ENCODE measurements at regions not wholly inside any gene's neighbourhood (a gene's known extent, or its start where the extent isn't known, plus 50 kb on each side); places are given as distances from the start of the nearest gene placed in this dataset.

DNA sequence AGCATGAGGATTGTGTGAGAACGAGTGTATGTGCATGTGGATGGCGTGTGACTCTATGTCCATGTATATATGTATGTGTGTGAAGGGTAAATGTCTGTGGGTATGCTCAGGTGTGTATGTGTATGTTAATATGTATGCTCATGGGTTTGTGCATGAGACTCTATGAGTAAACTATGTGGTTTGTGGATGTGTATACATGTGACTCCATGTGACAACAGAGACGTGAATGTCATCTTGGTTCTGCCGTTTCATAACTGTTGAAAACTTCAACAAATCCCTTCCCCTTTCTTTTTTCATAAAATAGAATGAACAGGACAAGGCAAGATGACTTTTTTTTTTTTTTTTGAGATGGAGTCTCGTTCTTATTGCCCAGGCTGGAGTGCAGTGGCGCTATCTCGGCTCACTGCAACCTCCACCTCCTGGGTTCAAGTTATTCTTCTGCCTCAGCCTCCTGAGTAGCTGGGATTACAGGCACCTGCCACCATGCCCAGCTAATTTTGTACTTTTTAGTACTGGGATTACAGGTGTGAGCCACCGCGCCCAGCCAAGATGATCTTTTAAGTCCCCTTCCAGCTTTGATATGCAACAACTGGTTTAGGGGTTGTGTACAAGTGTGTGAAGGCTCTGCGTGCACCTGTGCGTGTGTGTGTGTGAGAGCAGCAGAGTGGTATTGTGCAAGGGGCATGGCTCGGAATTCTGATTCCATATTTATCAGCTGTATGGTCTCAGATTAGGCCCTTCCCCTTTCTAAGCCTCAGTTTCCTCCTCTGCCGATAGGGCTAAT is 106.3 kb downstream of the EBNA1BP2 start:
- no peak for DNase-seq (ENCODE audit: low spot score)

DNA sequence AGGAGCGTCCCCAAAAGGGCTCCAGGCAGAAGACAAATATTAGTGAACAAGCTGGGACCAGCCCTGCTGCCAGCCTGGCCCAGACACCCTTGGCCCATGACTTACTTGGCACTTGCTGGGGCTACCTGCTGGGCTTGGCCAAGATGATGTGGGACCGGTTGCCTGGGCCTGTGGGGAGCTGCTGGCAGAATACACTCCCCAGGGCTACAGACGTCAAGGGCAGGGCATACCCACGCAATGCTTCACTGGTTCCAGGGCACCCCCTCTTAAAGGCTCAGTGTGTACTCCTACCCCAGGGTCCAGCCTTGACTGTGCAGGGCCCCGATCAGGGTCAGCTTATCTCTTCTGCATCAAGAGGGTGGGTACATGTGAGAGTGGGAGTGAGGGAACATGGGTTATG is 106.5 kb upstream of the SLC2A1 start:
- no peak for DNase-seq (ENCODE audit: low spot score)

DNA sequence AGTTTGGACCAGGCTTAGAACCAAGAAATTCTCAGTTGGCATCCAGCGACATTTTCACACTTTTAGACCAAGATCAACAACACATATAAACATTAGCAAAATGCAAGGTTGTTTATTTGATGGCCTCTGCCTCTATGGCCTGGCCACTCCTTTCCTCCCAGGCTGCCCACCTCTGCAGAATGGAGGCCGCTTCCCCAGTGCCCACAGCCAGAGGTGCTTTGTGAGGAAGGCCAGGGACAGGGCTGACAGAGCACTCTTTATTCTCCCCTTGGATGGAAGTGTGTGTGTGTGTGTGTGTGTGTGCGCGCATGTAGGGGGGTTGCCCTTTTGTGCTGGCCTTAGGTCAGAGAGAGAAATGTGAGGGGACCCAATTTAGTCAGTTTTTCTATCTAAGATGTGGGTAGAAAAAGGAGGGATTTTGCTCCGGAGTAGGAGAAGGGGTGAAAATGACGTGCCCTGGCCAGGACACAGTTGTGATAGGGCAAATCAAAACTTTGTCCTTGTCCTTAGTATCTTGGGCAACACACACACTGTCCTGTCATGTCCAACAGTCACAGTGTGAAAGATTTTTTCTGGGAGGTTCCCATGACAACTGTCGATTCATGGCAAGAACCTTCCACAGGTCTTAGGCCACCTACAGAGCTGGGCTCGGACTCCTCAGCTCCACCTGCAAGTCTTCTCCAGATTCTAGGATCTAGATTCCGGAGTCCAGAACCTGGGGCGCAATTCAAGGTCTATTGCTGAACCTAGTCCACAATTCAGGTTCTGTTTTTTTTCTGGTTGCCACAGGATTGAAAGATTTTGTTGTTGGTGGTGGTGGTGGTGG is 104.9 kb upstream of the SLC2A1 start:
- no peak for DNase-seq (ENCODE audit: low spot score)

DNA sequence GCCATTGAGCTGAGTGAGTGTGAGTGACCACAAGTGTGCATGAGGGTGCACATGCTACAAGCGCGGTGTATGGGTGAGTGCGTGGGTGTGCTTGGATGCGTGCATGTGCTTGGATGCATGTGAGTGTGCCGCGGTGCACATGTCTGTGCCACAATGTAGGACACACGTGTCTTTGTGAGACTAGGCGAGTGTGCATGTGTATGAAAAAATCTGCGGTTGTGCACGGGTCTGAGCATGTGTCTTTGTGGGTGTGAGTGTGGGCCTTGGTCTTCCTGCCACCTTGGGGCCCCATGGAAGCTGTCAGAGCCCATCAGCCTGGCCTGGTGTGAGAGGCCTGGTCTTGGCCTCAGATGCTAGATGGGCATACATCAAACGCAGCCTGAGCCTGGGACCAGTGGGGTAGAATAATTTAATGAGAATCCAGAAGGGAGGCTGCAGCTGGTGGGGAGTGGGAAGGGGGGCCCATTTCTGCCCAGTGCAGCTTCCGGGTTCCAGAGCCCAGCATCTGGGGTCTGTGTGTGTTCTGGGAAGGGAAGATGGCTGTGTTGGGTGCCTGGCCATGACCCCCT is 103.9 kb upstream of the SLC2A1 start:
- no peak for DNase-seq (ENCODE audit: low spot score)

DNA sequence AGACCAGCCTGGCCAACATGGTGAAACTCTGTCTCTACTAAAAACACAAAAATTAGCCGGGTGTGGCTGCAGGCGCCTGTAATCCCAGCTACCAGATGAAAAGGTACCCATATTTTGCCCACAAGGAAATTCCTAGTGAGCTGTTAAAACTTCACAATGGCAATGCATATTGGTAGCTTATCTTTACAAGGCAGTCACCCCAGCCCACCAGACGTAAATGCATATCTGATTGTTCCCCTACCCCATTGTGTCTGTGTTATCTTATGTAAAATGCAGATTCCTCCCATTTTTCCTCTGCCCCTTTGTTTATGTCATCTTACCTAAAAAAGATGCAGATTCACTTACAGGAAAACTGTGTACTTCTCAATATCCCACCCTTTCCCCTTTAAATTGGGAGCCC is 103.1 kb upstream of the SLC2A1 start:
- DNase-seq (ENCODE audit: low spot score): no peak

DNA sequence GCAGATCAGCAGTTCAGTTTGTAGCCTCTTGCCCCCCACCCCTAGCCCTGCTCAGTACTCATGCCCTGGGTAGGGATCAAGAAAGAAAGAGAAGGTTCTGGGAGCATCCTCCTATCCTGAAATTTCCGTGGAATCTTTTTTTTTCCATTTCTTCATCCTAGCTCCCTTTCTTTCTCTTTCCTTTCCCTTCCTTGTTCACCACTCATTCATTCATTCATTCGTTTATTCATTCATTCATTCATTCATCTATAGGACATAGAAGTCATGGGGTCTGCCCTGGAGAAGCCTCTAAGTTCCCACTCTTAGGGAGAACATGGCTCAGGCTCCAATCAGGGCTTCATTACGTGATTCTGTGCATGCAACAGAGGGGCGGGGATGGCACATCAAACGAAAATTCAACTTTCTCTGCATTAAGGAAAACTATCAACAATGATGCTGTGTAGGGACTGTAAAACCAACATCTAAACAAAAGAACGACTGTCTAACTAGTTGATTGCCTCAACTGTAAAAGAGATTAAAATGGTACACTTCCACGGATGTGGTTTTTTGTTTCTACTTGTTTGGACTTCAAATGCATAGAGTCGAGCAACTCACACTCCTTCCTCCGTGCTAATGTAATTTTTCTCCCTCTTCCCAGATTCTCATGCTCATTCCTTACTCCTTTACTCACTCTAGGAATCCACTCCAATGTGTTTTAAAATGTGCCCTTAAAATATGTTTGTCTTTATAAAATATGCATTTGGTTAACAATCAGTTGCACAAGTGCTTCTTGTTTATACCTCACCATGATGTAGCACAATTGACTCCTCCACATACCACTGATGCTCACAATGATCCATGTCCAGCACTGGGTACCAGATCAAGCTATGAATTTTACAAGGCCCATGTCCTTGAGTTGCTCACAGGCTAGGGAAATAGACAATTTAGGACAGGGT is 101.2 kb upstream of the SLC2A1 start:
- DNase-seq (ENCODE audit: low spot score): no peak

DNA sequence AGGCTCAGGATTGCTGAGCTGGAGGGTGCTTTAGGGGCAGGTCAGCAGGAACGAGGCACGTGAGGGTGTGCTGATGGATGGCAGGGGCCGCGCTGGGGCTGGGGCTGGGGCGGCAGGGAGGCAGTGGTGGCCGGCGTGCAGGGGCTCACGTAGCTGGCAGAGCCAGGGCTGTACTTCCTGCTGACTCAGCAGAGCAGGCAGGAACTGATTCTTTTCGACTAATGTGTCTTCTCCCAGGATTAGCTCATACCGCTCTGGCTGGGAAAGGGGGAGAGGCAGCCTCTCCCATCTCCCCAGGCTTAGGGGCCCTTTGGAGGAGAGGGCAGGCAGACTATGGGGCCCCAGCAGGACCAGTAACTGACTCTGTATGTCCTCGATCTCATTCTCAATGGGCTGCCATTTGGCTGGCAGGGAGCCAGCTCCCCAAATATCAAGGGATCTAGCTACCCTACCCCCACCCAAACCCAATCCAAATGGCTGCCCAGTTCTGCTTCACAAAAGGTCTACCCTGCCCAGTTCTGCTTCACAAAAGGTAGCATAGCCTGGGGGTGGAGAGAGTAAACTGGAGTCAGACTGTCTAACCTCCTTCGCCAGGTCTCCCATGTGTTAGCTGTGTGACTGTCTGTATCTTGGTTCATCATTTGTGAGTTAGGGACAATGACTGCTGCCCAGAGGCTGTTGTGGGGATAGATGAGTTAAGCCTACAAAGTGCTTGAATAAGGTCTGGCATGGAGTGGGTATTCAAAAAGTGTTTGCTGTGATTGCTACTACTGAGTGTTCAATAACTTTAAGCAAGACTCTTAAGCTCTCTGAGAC is 100.1 kb upstream of the SLC2A1 start:
- DNase-seq (ENCODE audit: low spot score): no peak

DNA sequence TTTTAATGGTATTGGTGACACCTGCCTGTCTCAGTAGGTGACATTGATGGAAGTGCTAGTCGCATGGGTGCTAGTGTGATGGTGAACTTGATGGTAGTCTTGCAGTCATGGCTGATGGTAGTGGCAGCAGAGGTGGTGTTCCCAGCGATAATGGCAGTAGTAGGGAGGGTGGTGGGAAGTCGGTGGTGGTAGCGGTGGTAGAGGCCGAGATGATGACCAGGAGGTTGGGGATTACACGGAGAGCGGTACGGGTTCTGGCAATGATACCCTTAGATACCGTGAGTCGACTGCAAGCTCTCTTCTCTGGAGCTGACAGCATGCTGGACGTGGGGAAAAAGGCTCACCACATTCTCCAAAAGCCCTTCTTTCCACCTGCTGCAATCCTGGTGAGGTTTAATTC is 99.4 kb upstream of the SLC2A1 start:
- DNase-seq (ENCODE audit: low spot score): no peak

DNA sequence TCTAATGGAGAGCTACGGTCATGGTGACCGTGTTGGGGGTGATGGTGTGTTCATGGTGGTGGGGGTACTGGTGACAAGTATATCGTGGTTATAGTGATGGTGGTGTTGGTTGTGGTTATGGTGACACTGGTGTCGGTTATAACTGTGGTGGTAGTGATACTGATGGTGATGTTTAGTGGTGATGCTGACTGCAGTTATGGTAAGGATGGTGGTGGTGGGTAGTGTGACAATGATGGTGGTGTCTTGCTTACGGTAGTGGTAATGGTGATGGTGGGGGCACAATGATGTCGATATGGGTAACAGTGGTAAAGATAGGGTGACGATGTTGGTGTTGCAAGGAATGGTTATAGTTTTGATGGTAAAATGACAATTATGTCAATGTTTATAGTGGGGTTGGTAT is 98.9 kb upstream of the SLC2A1 start:
- no peak for DNase-seq (ENCODE audit: low spot score)

DNA sequence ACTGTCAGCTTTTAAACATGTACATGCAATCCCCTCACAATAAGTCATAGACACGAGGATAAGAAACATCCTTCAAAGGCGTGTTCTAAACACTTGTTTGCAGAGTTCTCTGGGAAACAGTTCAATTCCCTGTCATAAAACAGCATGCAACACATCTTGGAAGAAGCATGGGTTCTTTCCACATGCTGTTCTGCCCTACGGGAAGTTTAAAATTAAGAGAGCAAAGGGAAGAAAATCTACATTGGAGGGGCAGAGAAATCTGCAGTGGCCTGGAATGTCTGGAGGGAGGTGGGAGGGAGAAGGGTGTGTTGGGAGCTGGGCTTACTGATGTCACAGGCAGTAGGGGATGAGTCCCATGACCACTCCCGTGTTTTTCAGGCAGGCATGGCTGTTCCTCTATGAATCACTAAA is 98.3 kb upstream of the SLC2A1 start:
- no peak for DNase-seq (ENCODE audit: low spot score)

DNA sequence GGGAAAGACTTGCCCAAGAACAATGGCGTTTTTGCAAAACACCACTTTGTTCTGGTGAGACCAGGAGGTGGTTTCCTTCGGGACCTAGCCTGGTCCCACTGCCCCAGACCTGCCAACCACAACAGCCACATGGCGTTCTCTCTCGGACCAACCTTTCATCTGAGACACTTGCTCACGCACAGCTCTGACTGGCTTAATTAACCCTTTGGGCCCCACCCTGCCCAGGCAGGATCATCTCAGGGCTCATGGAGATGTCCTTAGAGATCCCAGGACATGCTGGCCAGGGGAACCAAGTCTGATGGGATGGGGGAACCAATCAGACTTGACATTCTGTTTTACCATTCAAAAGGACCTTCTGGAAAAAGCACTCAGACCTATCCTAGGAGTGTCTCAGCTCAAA is 97.8 kb upstream of the SLC2A1 start:
- DNase-seq (ENCODE audit: low spot score): no peak

DNA sequence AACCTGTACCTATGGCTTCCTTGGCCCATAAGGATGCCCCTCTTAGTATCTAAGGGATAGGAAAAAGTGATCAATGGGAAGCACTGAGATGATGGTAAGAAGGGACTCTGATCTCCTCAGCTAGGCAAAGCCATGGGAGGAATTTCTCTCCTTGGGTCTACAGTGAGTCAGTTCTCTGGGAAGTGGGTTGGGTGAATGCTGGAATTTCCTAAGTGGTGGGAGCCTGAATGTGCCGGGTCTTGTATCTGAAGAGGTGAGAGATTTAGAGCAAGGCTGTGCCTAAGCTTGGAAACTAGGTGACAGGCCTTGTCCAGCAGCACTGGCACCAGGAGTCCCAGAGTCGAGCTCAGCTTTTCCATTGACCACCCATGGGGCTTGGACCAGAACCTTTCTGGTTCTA is 96.3 kb upstream of the SLC2A1 start:
- DNase-seq (ENCODE audit: low spot score): no peak

DNA sequence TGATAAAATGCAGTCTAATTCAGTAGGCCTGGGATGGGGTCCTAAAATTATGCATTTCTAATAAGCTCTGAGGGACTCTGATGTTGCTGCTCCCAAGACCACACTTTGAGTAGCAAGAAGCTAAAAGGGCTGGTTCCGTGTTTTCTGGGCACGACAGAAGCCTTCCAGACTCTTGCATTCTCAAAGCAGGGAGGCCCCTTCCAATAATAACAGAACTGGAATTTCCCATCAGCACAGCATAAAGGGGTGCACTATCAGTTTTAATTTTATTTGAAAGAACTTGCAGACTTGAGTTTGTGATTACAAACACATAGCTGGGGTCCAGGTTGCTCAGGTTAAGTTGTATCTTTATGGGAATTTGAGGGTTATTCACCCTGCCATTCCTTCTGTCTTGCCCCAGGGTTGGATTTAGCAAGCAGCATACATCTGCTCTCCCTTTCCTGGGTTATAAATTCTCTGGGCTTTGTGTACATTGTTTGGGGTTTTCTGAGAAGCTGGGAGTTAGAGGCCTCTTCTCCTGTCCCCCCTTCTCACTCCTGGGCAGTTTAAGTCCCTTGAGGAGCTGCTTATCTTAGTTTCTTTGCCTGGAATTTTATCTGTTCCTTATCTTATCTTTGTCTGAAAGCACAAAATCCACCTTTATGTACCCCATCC is 94.2 kb upstream of the SLC2A1 start:
- DNase-seq (ENCODE audit: low spot score): no peak

DNA sequence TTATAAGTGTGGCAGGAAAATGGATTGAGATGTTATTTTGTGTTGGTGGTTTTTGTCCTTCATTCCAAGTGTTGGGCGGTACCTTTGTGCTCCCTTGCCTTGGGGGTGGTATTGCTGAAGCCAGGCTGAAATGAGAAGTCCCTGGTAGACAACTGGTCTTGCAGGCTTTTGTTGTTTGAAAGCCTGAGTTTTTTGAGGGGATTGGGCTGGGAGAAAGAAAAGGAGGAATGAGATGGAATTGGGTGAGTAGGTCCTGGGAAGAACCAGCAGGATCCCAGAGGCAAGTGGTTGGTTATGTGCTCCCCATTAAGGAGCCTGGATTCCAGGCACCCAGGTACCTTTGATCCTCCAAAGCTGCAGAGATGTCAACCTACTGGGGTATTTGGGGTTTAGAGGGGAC is 93.7 kb upstream of the SLC2A1 start:
- no peak for DNase-seq (ENCODE audit: low spot score)

DNA sequence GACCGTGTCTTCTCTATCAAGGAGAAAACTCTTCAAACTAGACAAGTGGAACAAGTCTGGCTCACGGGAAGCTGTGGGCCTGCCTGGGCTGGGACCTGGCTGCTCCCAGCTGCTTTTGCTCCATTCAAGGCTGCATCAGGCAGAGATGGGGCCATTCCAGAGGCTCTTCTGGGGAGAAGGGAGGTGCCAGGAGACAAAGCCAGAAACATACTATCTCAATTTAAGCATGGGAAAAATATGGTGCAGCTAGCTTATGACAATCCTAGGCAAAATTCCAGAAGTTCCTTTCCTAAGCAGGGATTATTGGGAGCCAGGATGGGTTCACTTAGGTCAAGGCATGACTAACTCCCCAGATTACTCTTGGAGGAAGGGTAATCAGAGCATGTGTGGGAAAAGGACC is 90.8 kb upstream of the SLC2A1 start:
- no peak for DNase-seq (ENCODE audit: low spot score)

DNA sequence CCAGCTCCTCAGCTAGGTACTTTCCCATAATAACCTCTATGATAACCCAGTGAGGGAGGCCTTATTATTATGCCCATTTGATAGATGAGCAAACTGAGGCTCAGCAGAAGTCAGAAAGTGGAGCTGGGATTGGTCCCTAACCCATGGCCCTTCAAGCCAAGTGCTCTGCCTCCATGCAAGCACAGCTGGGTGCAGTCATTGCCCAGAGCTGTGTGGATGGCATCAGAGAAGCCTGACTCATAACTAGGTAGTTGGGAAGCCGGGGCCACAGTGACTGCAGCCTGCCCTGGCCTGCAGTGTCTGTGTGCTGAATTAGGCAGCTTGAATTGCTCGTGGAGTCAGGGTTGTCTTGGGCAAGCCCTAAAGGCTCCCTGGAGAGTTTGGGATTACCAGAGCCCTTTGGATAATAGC is 89.9 kb upstream of the SLC2A1 start:
- peak; percentile 47 for DNase-seq (ENCODE audit: low spot score)

DNA sequence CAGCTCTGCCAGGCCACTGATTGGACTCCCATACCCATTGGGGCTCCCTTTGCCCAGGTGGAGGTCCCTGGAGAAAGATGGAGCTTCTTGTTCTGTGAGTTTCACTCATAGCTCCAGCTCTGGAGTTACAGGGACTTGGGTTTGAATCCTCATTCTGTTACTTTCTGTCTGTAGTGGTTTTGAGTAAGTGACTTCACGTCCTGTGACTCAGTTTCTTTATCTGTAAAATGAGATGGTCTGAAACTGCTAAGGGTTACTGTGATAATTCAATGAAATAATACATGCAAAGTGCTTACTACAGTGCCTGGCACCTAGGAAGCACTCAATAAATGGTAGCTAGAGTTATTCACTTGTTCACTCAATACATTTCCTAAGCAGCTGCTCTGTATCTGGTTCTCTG is 88.5 kb upstream of the SLC2A1 start:
- DNase-seq (ENCODE audit: low spot score): no peak

DNA sequence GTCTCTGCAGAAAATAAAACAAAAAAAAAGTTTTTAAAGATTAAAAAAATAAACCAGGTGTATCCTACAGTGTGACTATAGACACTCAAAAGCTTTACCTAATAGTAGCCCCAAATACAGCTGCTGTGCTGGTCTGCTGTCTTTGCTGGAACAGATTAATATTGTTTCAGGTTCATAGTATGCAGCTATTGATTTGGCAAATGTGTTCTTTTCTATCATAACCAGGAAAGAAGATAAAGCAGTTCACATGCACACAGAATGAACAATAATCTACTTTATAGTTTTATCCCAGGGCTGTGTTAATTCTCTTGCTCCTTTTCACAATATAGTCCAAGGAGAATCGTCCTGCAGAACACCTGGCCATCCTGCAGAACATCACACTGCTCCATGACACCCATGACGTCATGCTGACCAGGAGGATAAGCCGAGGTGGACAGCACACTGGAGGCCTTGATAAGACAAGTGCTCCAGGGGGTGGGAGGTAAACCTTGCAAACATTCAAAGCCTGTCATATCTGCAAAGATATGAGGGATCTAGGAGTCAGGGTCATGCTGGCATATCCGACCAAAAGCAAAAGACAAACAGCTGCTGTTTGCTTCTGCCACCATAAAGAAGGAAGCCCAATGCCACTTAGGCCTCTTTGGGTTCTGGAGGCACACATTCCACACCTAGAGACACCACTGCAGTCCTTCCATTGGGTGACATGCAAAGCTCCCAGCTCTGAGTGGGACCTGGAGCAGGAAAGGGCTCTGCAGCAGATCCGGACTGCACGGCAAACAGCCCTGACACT is 86.1 kb upstream of the SLC2A1 start:
- DNase-seq (ENCODE audit: low spot score): no peak

DNA sequence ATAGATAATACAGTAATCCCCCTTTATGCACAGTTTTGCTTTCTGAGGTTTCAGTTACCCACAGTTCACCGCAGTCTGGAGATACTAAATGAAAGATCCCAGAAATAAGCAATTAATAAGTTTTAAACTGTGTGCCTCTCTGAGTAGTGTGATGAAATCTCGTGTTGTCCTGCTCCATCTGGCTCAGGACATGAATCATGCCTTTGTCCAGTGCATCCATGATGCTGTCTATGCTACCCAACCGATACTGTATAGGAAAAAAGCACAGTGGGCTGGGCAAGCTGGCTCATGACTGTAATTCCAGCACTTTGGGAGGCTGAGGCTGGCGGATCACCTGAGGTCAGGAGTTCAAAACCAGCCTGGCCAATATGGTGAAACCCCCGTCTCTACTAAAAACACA is 85.0 kb upstream of the SLC2A1 start:
- DNase-seq (ENCODE audit: low spot score): no peak
